Stimulated activated naive CD8-positive, alpha-beta T cell treated with anti-CD3 and anti-CD28 coated beads, Interleukin-15, Interleukin-2, amounts not matched to agents 100 ng/mL and 50 ng/mL, for 24 hours (primary cell): ENCODE measurements at regions not wholly inside any gene's neighbourhood (a gene's known extent, or its start where the extent isn't known, plus 50 kb on each side); places are given as distances from the start of the nearest gene placed in this dataset.

Source experiments
- H3K27ac Mint-ChIP-seq: one replicate; pipeline ENCODE4 v1.8.0; 2021; ENCODE audit warnings: mild to moderate bottlenecking, mixed read lengths
- H3K27me3 Mint-ChIP-seq: one replicate; pipeline ENCODE4 v1.8.0; 2021; ENCODE audit warnings: mixed read lengths
- H3K36me3 Mint-ChIP-seq: one replicate; pipeline ENCODE4 v1.8.0; 2021; ENCODE audit warnings: low read depth, mixed read lengths
- H3K4me1 Mint-ChIP-seq: one replicate; pipeline ENCODE4 v1.8.0; 2021; ENCODE audit warnings: low read depth, mixed read lengths
- H3K4me3 Mint-ChIP-seq: one replicate; pipeline ENCODE4 v1.8.0; 2021; ENCODE audit warnings: mild to moderate bottlenecking, mixed read lengths
- H3K9me3 Mint-ChIP-seq: one replicate; pipeline ENCODE4 v1.8.0; 2021; ENCODE audit warnings: mixed read lengths

GRCh38 chr15:70479785-70480184, 283.6 kb downstream of the UACA start:
- peaks cover 38% of the 10 kb centered on the region for H3K4me1 Mint-ChIP-seq
- no peaks in the 10 kb centered on the region for H3K36me3 Mint-ChIP-seq
- H3K27ac Mint-ChIP-seq: peak overlapping the region; percentile 64
- no peaks in the 10 kb centered on the region for H3K9me3 Mint-ChIP-seq
- peaks cover 63% of the 10 kb centered on the region for H3K27me3 Mint-ChIP-seq
- H3K4me3 Mint-ChIP-seq: no peak overlapping the region

DNA sequence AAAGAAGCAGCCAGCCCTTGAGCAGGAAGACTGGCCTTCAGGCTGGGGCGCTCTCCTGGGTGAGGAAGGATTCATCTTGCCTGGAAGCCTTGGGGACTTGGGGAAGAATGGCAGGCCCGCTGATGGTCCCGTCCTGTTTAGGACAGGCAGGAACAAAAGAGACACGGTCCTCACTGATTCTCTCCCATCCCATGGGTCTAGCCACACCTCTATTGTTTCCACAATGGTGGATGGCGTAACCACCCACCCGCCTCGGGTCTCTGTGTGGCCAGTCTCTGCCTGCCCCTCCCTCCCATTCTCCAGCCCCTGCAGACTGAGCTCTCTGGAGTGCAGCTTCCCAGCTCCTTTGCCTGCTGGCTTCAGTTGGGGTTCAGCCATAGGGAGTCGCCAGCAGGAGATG, 284.3 kb downstream of the UACA start:
- Mint-ChIP-seq H3K27ac (peak overlapping the region; percentile 5), H3K36me3 (no peaks in the 10 kb centered on the region), H3K4me3 (no peak overlapping the region), H3K4me1 (peaks cover 44% of the 10 kb centered on the region), H3K9me3 (no peaks in the 10 kb centered on the region), H3K27me3 (peaks cover 61% of the 10 kb centered on the region)

GRCh38 chr15:70478251-70478990, 284.9 kb downstream of the UACA start:
- Mint-ChIP-seq H3K36me3 (no peaks in the 10 kb centered on the region), H3K27ac (peak overlapping the region; percentile 5), H3K9me3 (no peaks in the 10 kb centered on the region), H3K4me1 (peaks cover 46% of the 10 kb centered on the region), H3K4me3 (peak overlapping the region; percentile 28), H3K27me3 (peaks cover 61% of the 10 kb centered on the region)

GRCh38 chr15:70477750-70478250, 285.6 kb downstream of the UACA start:
- Mint-ChIP-seq H3K9me3 (no peaks in the 10 kb centered on the region), H3K27me3 (peaks cover 63% of the 10 kb centered on the region), H3K27ac (peak overlapping the region; percentile 11), H3K36me3 (no peaks in the 10 kb centered on the region), H3K4me3 (no peak overlapping the region), H3K4me1 (peaks cover 46% of the 10 kb centered on the region)

GRCh38 chr15:70476441-70476840, 286.9 kb downstream of the UACA start:
- Mint-ChIP-seq H3K4me1 (peaks cover 46% of the 10 kb centered on the region), H3K4me3 (no peak overlapping the region), H3K27me3 (peaks cover 59% of the 10 kb centered on the region), H3K36me3 (no peaks in the 10 kb centered on the region), H3K9me3 (no peaks in the 10 kb centered on the region), H3K27ac (no peak overlapping the region)

DNA sequence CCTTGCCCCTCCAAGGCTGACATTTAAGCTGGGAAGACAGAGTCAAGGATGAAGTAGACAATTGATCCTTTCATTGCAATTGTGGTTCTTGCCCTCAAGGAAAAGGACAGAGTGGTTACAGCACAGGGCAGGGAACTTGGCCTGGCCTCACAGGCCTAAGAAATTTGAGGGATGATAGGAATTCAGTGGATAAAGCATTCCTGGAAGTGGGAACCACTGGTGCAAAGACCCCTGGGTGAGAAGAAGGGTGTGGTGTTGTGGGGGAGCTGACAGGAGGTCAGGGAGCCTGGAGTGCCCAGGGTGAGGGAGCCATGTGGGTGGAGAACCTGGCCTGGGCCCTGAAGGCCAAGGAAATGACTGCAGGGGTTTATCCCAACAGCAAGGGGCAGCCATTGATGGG, 287.4 kb downstream of the UACA start:
- peaks cover 63% of the 10 kb centered on the region for H3K27me3 Mint-ChIP-seq
- no peaks in the 10 kb centered on the region for H3K36me3 Mint-ChIP-seq
- no peak overlapping the region for H3K27ac Mint-ChIP-seq
- no peaks in the 10 kb centered on the region for H3K9me3 Mint-ChIP-seq
- peaks cover 46% of the 10 kb centered on the region for H3K4me1 Mint-ChIP-seq
- H3K4me3 Mint-ChIP-seq: no peak overlapping the region

DNA sequence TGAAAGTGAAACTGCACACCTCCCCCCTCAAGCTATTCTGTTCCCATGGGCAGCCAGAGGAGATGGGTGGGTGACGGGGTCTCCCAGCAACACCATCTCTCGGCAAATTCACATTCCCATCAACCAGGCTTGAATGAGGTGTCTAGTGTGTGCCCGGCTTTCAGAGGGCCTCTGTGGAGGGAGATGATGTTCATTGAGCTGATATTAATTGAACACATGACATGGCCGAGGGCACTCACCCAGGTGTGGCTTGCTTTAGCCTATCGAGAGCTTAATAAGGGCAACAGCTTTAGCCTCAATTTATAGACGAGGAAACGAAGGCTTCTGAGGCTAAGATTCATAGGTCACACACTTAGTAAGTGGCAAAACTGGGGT, 288.0 kb downstream of the UACA start:
- no peaks in the 10 kb centered on the region for H3K9me3 Mint-ChIP-seq
- no peaks in the 10 kb centered on the region for H3K36me3 Mint-ChIP-seq
- peaks cover 63% of the 10 kb centered on the region for H3K27me3 Mint-ChIP-seq
- H3K4me1 Mint-ChIP-seq: peaks cover 42% of the 10 kb centered on the region
- H3K4me3 Mint-ChIP-seq: peak overlapping the region; percentile 47
- peak overlapping the region; percentile 45 for H3K27ac Mint-ChIP-seq

- Mint-ChIP-seq H3K4me3 (peak overlapping the region; percentile 55), H3K9me3 (no peaks in the 10 kb centered on the region), H3K36me3 (no peaks in the 10 kb centered on the region), H3K27ac (peak overlapping the region; percentile 74), H3K27me3 (peaks cover 69% of the 10 kb centered on the region), H3K4me1 (peaks cover 35% of the 10 kb centered on the region)
These were observed 288.6 kb downstream of the UACA start for GRCh38 chr15:70474471-70475406.

DNA sequence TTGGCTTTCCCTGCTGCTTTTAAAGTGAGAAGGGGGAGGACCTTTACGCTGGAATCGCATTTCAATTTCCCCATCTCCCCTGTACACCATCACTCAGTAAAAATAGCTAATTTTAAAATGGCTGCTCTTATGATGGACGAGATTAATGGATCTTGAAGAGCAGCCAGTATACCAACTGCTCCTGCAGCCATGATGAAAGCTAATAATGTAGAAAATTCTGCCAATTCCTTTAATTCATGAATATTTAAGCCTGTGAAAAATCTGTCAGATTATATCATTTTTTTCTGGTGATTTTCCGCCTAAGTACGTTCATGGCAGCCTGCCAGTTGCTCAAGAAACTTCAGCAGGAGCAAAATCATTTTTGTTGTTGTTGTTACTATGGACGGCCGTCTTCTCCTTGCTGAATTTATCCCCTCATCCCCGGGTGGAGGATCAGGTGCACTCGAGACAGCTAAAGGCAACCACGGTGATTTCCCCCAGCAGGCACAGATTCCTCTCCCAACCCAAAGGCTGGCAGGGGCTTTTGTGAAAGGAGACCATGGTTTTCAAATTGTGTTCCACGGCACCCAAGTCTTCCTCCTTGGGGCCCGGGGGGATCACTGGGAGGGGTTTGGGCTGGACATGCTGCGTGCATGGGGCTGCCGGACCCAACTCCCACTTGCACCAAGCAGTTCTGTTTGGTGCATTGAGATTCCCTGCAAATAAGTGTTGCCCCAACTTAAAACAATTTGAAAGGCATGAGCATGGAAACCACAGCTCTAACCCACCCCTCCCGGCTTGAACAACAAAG, 289.6 kb downstream of the UACA start:
- Mint-ChIP-seq H3K27ac (no peak overlapping the region), H3K9me3 (no peaks in the 10 kb centered on the region), H3K4me3 (no peak overlapping the region), H3K27me3 (peaks cover 75% of the 10 kb centered on the region), H3K4me1 (peaks cover 28% of the 10 kb centered on the region), H3K36me3 (no peaks in the 10 kb centered on the region)

- Mint-ChIP-seq H3K4me1 (peaks cover 25% of the 10 kb centered on the region), H3K27me3 (peaks cover 80% of the 10 kb centered on the region), H3K9me3 (no peaks in the 10 kb centered on the region), H3K4me3 (no peak overlapping the region), H3K27ac (no peak overlapping the region), H3K36me3 (no peaks in the 10 kb centered on the region)
These were observed 291.8 kb downstream of the UACA start for GRCh38 chr15:70471517-70471916.

DNA sequence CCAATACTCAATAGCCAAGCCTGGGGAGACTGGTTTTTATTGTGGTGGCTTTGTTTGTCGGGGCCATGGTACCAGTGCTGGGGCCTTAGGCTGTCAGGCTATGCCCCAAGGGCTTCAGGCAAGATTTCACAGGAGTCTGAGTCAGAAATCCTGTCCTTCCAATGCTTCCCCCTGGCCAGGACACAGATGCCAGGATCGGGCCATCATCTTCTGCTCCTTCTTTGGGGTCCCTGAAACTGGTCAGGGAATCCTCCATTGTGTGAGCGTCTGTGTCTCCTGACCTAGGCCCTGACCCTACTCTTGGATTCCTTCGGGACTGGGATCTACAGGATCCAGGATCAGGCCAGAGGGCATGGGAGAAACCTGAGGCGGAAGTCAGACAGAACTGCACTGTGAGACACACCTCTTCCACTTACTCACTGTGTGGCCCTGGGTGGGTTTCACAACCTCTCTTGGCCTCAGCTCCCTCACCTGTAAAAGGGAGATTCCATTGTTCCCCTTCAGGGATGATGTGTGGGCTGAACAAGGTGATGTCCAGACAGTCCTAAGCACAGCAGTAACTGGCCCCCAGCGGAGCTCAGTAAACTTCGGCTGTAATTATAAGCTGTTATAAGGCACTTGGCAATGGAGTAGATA, 292.7 kb downstream of the UACA start:
- H3K4me3 Mint-ChIP-seq: no peak overlapping the region
- peaks cover 74% of the 10 kb centered on the region for H3K27me3 Mint-ChIP-seq
- H3K36me3 Mint-ChIP-seq: no peaks in the 10 kb centered on the region
- peaks cover 22% of the 10 kb centered on the region for H3K4me1 Mint-ChIP-seq
- no peaks in the 10 kb centered on the region for H3K9me3 Mint-ChIP-seq
- no peak overlapping the region for H3K27ac Mint-ChIP-seq

DNA sequence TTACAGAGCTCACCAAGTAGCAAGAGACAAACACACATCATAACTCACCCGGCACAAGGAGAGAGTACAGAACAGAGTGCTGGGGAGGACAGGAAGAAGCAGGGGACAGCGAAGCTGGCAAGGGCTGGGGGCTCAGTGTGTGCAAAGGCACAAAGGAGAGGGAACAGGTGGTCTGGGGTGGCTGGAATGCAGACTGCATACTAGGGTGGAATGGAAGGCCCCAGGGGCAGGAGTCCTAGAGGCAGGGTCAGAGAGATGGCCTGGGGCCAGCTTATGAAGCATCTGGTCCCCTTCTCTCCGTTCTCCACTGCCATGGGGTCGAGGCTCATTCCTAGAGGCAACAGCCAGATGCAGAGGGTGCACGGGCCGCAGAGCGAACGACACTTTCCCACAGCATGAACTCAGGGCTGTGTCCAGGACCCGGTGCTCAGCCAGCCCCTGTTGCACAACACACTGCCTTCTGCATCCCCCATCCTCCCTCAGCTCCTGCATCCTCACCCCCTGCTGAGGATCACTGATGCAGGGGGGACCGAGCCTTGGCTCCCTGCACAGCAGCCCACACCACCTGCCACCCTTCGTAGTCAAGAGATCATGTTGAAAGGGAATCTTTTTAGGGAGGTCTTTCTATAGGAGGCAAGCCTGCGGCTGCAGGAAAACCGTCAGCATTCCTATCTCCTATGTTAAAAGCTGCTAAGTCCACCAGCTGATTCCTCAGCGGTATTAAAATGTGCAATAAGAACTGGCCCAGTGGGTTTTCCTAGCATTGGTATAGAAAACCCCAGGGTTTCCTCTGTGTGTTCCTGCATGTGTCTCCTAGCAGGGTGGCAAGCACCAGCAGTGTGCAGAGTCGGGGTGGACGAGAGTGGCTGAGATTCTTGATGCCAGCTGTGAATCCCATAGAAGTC, 293.5 kb downstream of the UACA start:
- Mint-ChIP-seq H3K27ac (no peak overlapping the region), H3K4me1 (peaks cover 14% of the 10 kb centered on the region), H3K36me3 (no peaks in the 10 kb centered on the region), H3K27me3 (peaks cover 72% of the 10 kb centered on the region), H3K9me3 (no peaks in the 10 kb centered on the region), H3K4me3 (no peak overlapping the region)

- H3K36me3 Mint-ChIP-seq: no peaks in the 10 kb centered on the region
- no peak overlapping the region for H3K27ac Mint-ChIP-seq
- no peak overlapping the region for H3K4me3 Mint-ChIP-seq
- H3K27me3 Mint-ChIP-seq: peaks cover 73% of the 10 kb centered on the region
- peaks cover 8% of the 10 kb centered on the region for H3K4me1 Mint-ChIP-seq
- no peaks in the 10 kb centered on the region for H3K9me3 Mint-ChIP-seq
These were observed 294.2 kb downstream of the UACA start for GRCh38 chr15:70469182-70469581.
